ENCODE measurements at regions not wholly inside any gene's neighbourhood (a gene's known extent, or its start where the extent isn't known, plus 50 kb on each side); places are given as distances from the start of the nearest gene placed in this dataset.

DNA sequence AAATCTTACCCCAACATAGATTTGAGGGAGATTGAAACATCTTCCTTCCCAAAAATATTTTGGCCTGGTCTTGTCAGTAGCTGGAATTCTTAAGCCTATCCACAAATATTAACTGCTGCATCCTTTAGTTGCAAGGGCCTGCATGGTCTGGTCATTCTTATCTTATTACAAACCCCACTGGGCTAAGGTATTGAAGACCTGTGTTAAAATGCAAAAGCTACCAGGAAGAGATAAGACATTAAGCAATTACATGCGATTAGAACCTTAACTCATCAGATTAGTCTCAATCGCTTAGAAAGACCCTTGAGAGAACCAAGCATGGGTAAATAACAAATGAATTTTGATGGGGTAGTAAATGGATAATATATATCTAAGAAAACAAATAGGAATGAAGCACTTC is 426.6 kb downstream of the FRK start:
- TF ChIP-seq CTCF (IDR thresholded peaks at IDR 0.05; ENCODE audit: insufficient read depth, low read depth, low read length) = no peak
- TF ChIP-seq EZH2 (IDR thresholded peaks at IDR 0.05; ENCODE audit: insufficient read depth, low read length) = no peak

All from astrocyte (in vitro differentiated cells and primary cell).